Left colon (tissue), 2 donors: ENCODE measurements at regions not wholly inside any gene's neighbourhood (a gene's known extent, or its start where the extent isn't known, plus 50 kb on each side); places are given as distances from the start of the nearest gene placed in this dataset.

Experiments
- ATAC-seq: fragments of 200-7000 bp; cut with Tn5 transposase; one replicate; pipeline ENCODE4 v1.9.1; 2020; ENCODE audit warnings: mild to moderate bottlenecking, moderate library complexity
- DNase-seq, 2 donors: peaks; one replicate each; pipeline ENCODE4 v3.0.0-alpha.2; 2020
- intact Hi-C, 2 donors: fragments of 100-400 bp; cut with DNase I in 1 of 2; cut with micrococcal nuclease in 1 of 2; formaldehyde crosslinking; loops; one replicate each; pipeline versions ENCODE4 v1.11.2 to v1.14.0; 2022; cut with DNase I, micrococcal nuclease
- donor health status: DM: no; HTN: no; CAD: no.
- donor health status: DM: yes; HTN: yes; CAD: no.

DNA sequence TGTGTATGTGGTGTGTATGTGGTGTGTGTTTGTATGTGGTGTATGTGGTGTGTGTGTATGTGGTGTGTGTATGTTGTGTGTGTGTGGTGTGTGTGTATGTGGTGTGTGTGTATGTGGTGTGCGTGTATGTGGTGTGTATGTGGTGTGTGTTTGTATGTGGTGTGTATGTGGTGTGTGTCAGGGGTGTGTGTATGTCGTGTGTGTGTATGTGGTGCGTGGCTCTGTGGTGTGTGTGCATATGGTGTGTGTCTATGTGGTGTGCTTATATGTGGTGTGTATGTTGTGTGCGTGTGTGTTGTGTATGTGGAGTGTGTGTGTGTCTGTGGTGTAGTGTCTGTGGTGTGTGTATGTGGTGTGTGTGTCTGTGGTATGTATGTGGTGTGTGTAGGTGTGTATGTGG is 62.5 kb upstream of the MEDAG start:
- DNase-seq = no peak
- intact Hi-C loops = no loop called here
- no peak for ATAC-seq

- intact Hi-C loops = no loop called here
- ATAC-seq (no peak), DNase-seq (no peak)
These were observed 61.3 kb upstream of the MEDAG start for GRCh38 chr13:30844548-30845296.

DNA sequence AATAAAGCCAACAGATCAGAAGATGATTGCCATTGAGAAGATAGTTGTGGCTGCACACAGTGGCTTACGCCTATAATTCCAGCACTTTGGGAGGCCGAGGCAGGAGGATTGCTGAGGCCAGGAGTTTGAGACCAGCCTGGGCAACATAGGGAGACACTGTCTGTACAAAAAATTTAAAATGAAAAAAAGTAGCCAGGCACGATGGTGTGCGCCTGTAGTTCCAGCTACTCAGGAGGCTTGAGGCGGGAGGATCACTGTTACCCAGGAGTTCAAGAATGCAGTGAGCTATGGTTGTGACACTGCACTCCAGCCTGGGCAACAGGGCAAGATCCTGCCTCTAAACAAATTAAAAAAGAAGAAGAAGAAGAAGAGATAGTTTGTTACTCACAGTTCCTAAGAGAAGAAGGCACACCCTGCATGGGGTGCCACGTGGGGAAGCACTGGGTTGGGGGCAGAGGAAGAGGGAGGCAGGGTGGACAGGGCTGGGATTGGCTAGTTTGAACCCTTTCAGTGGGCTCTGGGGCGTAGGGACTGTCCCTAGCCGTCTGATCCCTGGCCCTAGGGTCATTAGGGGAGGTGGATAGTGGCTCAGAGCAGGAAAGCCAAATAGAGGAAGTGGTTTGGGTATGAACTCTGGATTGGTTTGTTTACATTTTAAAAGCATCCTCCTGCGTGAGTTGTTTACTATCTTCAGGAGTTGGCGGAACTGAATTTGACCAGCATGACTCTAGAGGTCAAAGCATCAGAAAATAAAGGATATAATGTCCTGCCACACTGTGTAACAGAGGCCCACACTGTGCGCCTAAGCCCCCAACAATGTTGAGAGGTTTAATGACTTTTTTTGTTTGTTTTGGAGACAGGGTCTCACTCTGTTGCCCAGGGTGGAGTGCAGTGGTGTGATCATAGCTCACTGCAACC is 60.5 kb upstream of the MEDAG start:
- ATAC-seq (peak; percentile 51), DNase-seq (no peak)
- intact Hi-C loops = no loop called here

GRCh38 chr13:30846311-30846710 is 59.8 kb upstream of the MEDAG start:
- intact Hi-C loops = no loop called here
- no peak for ATAC-seq
- no peak for DNase-seq

- no peak for ATAC-seq
- intact Hi-C loops = no loop called here
- DNase-seq = no peak
These were observed 59.2 kb upstream of the MEDAG start for GRCh38 chr13:30846866-30847265.

DNA sequence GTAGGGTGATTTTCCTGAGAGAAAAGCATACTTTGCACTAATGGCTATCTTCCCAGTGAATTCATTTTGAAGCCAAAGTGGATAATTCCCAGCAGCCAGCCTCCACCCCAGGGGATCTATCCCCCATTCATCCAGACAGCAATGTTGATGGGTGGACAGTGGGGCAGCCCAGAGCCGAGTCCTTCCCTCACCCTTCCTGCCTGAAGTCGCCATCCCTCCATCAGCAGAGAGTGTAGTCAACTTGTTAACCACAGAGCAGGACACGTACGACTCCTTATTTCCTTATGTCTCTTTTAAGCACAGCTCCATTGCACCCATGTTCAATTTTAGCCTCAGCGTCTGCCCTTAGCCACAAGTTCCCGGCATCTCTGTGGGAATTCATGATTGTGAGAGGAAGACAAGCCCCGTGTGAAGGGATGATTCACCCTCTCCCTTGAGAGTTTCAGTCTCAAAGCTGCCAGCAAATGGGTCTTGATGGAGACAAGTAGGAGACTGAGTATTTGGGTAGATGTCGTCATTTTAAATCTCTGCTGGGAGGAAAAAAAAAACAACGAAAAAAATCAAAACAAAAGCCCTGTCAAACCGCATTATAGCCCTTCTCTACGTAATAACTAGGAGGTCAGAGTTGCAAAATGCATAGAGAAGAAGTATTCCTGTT is 58.3 kb upstream of the MEDAG start:
- no peak for ATAC-seq

GRCh38 chr13:30848332-30849027 is 57.6 kb upstream of the MEDAG start:
- no peak for ATAC-seq
- intact Hi-C loops = no loop called here
- no peak for DNase-seq

More for the DNA sequence above, 58.3 kb upstream of the MEDAG start:
- DNase-seq = no peak
- intact Hi-C loops = no loop called here

DNA sequence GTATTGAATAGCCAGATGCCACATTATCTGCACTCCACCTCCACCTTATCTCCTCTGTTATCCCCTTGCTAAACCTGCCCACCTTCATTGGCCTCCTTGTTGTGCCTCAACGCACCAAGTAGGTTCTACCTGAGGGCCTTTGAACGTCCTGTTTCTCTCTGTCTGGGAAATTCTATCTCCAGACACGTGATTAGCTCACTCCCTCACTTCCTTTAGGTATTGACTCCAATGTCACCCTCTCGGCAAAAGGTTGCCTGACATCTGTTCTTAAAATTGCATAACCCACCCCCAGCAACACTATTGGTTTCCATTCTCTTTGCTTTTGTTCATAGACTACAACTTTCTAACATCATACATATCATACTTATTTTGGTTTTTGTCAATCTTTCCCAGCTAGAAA is 56.5 kb upstream of the MEDAG start:
- no peak for ATAC-seq
- intact Hi-C loops = no loop called here
- DNase-seq = no peak

GRCh38 chr13:30850204-30850866 is 55.7 kb upstream of the MEDAG start:
- intact Hi-C loops = no loop called here
- no peak for ATAC-seq
- no peak for DNase-seq

DNA sequence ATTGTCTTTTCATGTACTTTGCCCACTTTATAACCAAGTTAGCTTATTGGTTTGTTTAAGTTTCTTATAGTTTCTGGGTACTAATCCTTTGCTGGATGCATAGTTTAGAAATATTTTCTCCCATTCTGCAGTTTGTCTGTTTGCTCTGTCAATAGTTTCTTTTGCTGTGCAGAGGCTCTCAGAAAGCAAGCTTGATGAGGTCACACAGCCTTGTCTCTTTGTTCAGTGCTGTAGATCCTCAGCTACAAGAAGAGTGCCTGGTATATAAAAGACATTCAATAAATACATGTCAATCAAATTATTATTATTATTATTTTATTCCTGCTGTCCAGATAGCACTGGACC is 55.2 kb upstream of the MEDAG start:
- no peak for ATAC-seq
- intact Hi-C loops = no loop called here

GRCh38 chr13:30851697-30852096 is 54.4 kb upstream of the MEDAG start:
- ATAC-seq = no peak
- intact Hi-C loops = no loop called here

More for the DNA sequence above, 55.2 kb upstream of the MEDAG start:
- DNase-seq = no peak

GRCh38 chr13:30855569-30855968 is 50.5 kb upstream of the MEDAG start:
- DNase-seq (no peak), ATAC-seq (no peak)
- intact Hi-C loops = no loop called here

More at GRCh38 chr13:30851697-30852096, 54.4 kb upstream of the MEDAG start:
- no peak for DNase-seq

- DNase-seq (no peak), ATAC-seq (no peak)
- intact Hi-C loops = no loop called here
These were observed 49.9 kb upstream of the MEDAG start for GRCh38 chr13:30856005-30856790.
